Stimulated activated CD4-positive, alpha-beta T cell treated with anti-CD3 and anti-CD28 coated beads, Interleukin-15, amount 100 ng/mL, for 24 hours (primary cell): ENCODE measurements at regions not wholly inside any gene's neighbourhood (a gene's known extent, or its start where the extent isn't known, plus 50 kb on each side); places are given as distances from the start of the nearest gene placed in this dataset.
A peak's percentile ranks its signal among the peaks of the same experiment; 100 is the strongest.
"Not testable (repeated sequence)": the region's sequence is repeated elsewhere in the genome, so short reads cannot be mapped to it uniquely, and the experiment has no call there.

Source experiments
- DNase-seq: peaks from one replicate; pipeline ENCODE4 v3.0.0-alpha.2; 2020

DNA sequence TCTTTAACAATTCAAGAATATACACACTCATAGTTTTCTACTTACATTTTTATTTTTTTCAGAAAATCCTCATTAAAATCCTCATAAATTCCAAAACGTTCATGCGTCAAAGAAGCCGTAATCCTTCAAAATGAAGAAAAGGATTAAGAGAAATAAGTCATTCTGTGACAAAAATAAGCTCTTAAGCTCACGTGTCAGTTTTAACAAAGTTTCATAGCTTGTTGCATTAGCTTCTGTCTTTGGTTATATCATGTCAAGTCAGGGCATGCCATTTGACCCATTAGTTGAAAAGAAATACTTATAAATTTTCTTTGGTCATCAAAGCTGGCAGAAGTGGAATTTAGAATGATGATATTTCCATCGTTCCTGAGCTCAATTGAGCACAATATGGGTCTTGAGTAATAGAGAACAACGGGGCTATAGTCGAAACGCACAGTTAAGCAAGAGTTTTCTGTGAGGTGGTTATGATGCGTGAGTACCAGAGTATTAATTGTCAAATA, 185.2 kb upstream of the CTSO start:
- no peak for DNase-seq

DNA sequence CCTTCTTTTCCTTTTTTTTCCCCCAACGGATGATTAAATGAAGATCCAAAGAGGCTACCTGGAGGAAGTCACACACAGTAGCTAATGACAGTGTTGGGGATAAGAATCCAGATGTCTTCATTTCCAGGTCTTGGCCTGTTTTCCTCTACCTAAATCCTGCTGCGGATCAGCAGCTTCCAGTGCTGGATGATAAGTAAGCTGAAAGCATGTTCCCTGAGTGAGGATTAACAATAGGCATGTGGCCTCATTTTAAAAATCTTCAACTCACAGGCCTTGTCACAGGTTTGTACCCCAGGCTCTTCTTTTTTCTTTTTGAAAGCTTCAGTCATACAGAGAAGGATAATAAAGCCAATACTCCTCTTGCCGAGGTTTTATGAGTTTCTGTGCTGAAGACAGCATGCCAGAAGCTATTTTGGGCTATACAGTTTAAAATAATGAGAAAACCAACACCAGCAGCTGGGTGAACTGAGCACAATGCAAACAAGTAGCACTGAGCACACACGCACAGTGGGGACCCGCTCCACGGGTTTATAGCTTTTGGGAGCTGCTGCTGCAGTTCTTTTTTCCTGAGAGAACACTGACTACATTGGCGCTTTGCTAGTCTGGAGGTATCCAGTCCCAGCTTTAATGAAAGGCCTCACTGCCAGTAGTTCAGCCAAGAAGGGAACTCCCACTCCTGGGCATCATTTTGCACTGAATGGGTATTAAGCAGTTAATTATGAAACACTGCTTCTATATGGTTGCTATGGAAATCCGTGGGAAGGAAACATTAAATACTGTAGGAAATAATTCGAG, 184.2 kb upstream of the CTSO start:
- no peak for DNase-seq

DNA sequence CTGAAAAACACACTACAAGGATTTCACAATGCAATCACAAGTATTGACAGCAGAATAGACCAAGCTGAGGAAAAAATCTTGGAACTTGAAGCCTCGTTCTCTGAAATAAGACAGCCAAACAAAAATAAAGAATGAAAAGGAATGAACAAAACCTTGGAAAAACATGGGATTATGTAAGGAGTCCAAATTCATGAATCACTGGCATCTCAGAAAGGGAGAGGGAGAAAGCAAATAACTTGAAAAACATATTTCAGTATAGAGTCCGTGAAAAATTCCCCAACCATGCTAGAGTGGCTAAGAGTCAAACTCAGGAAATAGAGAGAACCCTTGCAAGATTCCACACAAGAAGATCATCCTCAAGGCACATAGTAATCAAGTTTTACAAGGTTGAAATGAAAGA, 178.5 kb upstream of the CTSO start:
- DNase-seq: no peak

DNA sequence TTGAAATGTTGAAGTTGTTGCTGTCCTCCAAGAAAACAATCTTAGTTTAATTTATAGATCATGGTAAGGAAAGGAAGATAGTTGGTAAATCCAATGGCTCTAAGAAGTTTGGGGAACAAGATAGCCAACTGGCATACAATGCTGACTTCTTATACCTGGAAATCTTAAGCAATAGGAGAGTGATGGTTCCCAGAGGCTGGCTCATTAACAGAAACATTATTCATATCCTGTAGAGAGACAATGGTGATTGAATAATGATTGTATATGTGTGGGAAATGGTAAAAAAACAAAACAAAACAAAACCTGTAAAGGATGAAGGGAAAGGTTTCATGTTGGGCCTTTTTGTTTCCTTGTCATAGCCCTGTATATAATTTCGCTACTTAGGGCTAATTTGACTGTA, 174.9 kb upstream of the CTSO start:
- no peak for DNase-seq

DNA sequence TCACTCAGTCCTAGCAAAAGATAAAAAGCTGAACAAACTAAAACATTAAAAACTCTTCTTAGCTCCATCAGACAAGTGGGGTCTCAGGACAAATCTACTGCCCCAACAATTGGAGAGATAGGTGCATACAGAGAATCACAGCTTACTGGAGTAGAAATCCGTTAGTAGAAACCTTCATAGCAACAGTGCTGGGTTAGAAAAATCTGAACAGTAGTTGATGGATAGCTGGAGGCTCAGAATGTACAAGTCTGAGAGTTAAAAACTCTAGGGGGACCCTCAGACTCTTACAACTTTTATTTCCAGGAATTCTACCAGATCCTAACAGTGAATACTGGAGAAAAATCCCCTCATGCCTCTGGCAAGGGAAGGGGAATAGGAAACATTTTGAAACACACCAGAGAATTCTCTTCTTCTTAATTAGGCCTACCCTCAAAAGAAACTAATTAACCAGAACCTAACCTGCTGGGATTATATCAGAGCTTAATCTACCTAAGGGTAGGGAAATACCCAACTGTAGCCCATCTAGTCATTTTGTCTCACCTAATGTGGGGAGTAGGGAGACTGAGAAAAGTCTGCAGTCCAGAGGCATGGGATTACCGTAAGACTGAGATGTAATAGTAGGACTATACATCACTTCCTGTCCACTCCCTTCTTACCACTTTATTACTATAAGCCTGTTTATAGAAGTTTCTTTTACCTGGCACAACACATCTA, 165.0 kb upstream of the CTSO start:
- DNase-seq: no peak

DNA sequence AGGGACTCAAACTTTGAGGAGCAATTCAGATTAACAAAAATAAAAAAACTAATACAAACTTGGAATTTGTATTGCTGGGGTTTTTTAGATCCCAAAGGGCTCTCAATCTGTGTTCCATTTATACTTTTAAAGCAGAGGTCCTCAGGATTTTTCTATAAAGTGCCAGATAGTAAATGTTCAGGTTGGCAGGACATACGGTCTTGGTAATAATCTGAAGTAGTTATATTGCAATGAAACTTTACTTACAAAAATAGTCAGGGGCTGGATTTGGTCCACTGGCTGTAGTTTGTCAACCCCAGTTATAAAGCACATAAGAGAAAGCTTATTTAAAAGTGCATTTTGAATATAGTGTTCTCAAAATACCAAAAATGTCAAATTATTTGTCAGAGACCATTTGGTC, 164.1 kb upstream of the CTSO start:
- no peak for DNase-seq

DNA sequence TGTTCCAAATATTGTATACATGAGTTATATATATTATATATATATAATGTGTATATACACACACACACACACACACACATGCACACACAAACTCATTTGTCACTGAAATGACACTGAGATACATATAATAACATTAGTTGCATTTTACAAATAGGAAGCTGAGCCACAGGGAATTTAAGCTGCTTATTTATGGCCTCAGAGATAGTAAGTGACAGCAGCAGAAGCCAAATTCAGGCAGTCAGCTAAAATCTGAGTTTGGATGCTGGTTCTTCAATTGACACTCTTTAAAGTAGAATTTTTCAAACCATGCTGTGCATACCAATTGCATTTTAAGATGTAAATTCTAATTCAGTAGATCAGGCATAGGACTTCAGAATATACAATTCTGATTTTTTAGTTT, 163.3 kb upstream of the CTSO start:
- no peak for DNase-seq

DNA sequence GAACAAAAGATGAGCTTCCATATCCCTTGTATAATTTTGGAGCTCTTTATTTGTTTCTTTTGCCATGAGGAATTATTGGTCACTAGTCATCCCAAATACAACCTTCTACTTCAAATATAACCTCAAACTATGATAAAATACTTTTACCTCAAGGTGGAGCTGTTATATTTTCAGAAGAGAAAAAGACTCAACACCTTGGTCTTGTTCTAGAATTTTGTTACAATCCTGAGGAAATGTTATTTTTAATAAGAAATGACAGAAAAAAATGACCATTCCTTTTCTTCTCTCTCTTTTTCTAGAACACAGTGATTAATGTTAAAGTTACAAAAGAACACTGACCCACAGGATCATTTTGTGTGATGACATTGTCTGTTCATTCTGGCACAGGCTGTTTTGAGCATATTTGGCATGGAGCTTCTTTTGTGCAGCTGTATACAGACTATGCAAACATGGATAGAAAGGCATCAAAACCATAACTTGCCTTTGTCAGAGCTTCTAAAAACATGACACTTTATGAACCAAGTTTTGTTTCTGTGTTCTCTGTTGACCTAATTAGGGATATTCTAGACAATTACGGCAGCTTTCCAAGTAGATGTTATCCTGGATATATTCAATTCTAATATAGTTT, 159.6 kb upstream of the CTSO start:
- DNase-seq: no peak

DNA sequence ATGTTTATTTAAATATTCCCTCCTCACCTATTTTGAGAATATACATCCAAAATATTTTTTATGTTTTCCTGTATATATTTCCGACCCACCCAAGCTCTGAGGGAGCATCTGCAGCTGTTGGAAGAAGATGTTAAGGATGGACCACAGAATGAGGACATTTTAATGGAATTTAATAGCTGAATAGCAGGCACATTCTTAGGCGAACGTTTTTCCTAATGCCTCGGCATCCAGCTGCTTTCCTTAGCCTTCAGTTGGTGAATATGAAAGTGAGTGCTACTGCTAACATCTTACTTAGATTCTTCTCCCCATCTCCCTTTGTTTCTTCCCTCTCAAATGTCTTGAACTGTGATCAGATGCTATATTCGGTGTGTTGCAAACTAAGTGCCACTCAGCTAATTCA, 158.0 kb upstream of the CTSO start:
- DNase-seq: no peak

DNA sequence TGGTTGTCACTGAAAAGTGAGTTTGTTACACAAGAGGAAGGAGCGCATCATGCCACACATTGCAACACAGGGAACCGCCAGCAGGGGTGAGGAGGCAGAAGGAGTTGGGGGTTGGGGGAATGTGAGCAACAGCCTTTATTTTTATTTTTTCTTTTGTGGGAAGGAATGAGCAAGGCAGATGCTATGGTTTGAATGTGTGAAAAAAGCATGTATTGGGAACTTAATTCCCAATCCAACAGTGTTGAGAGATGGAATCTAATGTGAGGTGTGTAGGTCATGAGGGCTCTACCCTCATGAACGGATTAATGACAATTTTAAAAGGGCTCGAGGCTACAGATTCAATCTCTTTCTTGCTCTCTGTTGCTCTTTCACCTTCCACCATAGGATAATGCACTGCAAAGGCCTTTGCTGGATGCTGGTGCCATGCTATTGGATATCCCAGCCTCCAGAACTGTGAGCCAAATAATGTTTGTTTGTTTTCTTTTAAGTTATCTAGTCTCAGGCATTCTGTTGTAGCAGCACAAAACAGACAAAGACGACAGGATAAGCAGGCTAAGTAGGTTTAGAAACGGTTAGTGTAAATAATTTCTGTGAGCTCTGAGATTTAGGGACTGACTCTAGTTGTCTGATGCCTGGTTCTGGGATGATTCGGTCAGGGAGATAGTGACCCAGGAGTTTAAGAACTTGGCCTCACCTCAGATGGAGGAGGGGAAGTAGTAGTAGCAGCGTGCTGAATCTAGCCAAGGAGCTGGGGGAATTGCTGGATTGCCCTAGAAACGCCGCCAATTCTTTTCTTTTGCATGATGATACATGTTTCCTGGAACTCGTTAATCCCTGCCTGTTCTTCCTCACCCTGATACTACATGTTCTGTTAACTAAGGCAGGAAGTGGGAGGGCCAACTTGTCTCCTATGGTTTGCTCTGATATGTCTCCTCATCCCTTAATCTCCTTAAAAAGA, 156.6 kb upstream of the CTSO start:
- DNase-seq: peak; percentile 3

DNA sequence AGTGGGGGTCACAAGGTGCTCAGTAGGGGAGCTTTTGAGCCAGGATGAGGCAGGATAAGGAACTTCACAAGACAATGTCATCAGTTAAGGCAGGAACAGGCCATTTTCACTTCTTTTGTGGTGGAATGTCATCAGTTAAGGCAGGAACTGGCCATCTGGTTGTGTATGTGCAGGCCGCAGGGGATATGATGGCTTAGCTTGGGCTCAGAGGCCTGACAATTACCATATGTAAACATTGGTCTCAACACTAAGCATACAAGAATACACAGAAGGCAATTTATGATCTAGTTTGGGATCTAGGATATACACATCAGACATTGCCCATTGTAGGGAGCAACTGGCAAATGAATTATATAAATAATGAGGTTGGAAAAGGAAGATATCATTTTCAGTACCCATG, 155.4 kb upstream of the CTSO start:
- not testable (repeated sequence) for DNase-seq

DNA sequence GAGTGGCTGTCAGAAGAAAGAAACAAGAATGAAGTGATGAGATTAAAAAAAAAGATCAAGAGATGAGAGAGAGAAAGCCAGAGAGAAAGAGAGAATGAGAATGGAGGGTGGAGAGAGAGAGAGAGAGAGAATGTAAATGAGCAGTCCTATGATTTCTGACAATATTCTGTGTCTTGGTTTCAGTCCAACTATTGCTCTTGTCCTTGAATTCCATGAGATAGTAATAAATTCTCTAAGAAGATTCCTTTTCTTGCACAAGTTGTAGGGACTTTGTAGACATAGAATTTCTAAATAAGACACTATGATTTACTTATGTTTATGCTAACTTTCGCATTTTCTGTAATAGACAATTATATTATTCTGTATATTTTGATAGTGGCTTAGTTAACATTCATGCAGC, 149.6 kb upstream of the CTSO start:
- no peak for DNase-seq

DNA sequence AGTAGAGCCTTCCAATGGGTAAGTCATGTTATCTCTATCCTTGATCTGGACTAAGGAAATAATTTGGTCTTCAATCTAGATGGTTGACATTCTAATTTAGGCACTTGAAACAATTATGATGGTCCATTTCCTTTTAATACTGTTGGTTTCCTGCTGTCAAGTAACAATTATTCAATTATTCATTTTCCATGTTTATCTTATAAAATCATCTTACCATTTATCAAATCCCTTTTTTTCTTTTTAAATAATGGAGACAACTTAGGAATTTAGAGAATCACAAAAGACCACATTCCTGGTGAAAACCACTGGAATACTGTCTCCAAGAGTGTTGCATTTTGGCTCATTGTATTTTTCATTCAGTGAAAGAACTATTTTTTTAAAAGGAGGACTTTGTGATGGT, 148.7 kb upstream of the CTSO start:
- DNase-seq: no peak

DNA sequence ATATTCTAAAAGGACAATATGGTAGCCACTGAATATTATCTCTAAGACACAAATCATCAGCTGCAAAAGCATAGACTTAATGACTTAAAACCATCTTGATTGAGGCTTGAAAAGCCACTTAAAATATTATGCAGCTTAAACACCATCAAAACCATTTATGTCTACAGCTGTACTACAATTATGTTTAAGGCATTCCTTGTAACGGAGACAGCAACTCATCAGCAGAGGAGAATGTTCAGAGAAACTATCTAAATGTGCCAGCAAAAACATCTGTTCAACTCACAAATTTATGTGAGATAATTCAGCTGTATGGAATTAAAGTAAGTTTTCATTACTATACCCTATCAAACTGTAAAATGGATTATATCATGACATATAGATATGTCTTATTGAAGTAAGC, 147.9 kb upstream of the CTSO start:
- DNase-seq: no peak

DNA sequence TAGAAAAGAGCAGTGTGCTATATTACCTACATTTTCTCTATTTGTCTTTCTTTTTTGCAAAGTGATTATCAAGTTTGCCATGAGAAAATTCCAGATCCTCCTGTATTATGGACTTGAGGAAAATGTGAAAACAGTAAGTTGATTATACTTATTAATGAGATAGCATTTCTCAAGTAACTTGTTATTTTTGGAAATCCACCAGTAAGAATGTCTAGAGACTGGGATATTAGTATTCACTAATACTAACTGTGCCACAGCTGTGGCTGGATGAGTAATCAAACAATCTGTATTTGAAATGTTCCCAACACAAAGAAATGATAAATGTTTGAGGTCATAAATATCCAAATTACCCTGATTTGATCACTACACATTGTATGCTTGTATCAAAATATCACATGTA, 147.0 kb upstream of the CTSO start:
- DNase-seq: no peak

DNA sequence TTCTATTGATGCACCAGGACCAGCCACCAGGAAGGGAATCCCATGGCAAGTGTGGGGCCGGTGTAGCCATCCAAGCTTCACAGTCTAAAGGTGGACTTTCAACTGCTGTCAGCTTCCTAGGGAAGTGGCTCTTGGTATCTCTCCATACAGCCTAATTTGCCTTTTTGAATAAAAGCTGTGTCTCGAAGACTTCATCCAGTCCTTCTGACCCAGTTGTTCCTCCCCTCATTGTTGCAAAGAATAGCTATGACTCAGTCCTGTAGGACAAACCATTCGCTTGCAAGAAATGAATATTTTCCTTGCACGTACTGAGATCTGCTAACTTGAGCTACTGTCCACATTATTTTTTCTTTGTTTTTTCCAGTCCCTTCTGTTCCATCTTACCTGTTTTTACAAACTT, 145.1 kb upstream of the CTSO start:
- DNase-seq: no peak

DNA sequence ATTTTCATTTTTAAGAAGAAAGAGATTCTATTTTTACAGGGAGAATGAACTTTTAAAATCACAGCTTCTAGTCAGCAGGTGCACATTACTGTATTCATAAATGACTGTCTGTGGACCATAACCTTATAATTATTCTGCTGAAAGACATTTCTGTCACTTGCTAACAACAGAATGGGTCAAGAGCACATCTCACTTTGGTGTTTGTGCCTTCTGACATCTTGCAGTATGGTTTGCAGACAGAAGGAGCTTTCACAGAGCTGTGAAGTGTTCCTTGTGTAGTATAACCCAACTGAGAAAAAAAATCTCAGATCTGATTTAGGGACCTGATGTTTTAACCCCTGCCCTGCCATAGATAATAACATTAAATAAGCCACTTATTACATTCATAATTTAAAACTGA, 131.4 kb upstream of the CTSO start:
- DNase-seq: no peak

DNA sequence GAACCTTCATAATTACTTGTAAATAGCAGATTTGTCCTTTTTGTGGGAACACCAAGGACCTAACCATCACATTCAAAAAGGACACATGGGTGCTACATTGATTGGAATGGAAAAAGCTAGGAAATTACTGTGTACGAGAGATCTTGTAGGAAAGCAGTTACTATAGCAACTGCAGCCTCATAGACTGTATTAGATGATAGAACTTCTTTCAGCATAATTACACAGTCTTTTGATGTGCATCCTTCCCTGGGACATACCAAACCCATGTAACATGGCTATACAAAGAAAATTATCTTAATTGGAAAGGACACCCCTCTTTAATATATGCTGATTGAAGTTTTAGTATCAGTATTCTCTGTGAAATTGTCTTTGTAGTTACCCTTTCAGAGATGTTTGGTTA, 130.7 kb upstream of the CTSO start:
- DNase-seq: no peak

DNA sequence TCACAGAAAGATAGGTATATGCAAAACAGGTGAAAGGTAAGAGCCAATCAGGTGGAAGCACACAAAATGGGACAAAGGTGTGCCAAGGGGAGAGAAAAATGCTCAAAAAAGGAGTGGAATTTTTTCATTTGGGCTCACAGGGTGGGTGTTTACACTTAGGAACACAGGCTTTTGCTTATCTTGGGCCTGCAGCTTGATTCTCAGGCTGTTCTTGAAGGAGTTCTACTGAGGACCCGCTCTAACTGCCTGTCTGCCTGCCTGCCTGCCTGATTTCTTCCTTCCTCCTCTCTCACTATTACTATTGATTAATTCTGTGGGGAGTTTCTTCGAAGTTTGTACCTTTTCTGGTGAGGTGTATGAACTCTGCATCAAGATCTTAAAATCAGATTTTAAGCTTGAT, 120.3 kb upstream of the CTSO start:
- DNase-seq: no peak

DNA sequence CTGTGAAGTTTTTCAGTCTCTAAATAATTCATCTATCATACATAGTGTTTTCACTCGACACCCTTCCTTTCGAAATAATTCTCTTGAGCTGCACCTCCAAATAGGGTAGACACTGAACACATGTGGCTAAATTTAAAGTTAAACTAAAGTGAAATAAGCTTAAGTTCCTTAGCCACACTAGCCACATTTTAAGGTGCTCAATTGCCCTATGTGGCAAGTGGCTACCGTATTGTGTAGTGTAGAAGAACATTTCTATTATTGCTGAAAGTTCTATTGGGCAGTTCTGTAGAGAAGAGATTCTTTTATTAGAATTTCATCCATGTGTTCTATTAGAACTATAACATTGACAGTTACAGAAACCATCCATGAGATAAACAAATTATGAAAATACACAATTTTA, 107.0 kb upstream of the CTSO start:
- no peak for DNase-seq

DNA sequence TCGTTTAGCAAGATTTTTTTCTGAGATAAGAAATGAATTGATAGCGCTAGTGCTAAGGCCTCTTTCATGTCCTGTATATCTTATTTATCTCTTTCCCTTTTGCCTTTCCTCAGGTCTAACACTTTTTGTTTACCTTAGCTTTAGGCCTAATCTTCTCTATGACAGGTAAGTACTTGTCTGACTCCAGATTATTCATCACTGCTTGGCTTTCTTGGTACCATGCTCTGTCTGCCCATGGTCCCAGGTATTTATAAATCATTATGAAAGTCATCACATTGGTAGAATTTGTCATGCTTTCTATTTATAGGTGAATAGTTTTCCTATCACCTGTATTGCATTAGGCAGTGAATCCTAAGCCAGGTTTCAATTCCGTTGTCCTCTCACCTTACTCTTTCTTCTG, 99.5 kb upstream of the CTSO start:
- no peak for DNase-seq

DNA sequence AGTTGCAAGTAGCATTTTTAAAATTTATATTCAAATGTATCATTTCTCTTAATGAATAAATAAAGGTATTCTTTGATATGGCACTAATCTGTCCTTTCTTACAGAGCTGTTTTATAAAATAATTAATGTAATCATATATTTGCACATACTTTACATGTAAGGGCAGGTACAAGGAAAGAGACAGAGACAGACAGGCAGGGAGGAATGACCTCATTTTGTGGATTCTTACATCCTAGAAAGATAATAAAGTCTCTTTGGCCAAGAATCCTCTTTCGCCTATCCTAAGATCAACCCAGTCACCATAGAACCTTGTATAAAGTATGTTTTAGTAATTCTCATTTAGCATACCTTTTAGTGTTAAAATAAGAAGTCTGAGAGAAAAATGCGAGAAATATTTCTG, 98.5 kb upstream of the CTSO start:
- DNase-seq: no peak

DNA sequence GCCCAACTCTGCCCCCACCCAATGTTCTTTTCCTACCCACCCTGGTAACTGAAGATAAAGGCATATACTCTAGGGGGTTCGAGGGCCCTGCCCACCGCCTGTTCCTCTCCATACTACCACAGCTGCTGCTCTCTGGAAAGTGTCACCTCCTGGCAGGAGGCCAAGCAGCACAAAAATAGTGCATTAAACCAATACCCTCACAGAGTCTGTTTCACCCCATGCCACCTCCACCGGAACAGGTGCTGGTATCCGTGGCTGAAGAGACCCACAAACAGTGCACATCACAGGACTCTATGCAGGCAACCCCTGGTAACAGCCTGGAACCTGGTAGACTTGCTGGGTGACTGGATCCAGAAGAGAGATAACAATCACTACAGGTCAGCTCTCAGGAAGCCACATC, 85.1 kb upstream of the CTSO start:
- DNase-seq: no peak
